ENCODE measurements at regions not wholly inside any gene's neighbourhood (a gene's known extent, or its start where the extent isn't known, plus 50 kb on each side); places are given as distances from the start of the nearest gene placed in this dataset.

- no peak for DNase-seq (ENCODE audit: low read depth in 3 of 3)
Measured at GRCh38 chr12:92304371-92305055, 158.9 kb upstream of the BTG1 start.

- no peak for DNase-seq (ENCODE audit: low read depth in 3 of 3)
Measured at GRCh38 chr12:92302041-92302829, 156.6 kb upstream of the BTG1 start.

GRCh38 chr12:92301356-92301755, 155.7 kb upstream of the BTG1 start:
- no peak for DNase-seq (ENCODE audit: low read depth in 3 of 3)

- DNase-seq (ENCODE audit: low read depth in 3 of 3): no peak
Measured at GRCh38 chr12:92300777-92301176, 155.1 kb upstream of the BTG1 start.

- no peak for DNase-seq (ENCODE audit: low read depth in 3 of 3)
Measured at GRCh38 chr12:92299744-92300143, 154.1 kb upstream of the BTG1 start.

DNA sequence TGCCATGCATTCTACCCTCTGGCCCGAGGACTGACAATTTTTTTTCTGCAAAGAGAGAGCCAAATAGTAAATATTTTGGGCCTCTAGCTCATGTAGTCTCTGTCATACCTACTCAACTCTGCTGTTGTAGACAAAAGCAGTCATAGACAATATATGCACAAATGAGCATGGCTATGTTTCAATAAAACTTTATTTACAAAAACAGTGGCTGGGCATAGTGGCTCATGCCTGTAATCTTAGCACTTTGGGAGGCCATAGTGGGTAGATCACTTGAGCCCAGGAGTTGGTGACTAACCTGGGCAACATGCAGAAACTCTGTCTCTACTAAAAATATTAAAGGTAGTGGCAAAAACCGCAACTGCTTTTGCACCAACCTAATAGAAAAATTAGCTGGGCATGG, 153.7 kb upstream of the BTG1 start:
- no peak for DNase-seq (ENCODE audit: low read depth in 3 of 3)

DNA sequence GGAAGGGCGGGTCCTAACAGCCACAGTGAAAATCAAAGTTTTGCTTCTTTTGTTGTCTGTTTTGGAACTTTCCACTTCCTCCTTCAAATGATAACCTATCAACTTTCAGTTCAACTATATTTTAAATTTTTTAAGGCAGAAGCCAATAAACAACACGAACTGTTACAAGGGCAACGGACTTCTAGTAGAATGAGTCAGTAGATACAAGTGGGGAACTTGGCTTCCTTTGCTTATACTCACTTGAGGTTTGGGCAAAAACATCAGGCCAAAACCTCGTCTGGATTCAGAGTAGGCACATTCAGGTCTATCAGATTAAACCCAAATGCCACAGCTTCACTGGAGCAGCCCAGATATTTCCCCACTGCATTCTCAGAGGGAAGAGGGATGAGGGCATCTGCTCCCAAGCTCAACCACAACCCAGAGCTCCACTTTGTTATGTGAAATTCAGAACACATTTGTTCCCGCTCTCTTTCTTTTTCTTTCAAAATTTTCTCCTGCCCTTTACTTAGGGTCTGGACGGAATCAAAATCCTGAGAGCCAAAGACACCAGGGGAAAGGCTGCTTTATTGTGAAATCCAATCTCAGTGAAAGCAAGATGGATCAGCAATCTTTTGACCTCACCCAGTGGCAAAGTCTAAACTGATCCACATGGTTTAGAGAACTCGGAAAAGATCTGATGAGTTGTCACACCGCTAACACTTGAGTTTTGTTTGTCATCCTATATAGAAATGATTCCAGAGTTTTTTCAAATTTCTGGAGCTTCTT, 152.5 kb upstream of the BTG1 start:
- no peak for DNase-seq (ENCODE audit: low read depth in 3 of 3)

DNA sequence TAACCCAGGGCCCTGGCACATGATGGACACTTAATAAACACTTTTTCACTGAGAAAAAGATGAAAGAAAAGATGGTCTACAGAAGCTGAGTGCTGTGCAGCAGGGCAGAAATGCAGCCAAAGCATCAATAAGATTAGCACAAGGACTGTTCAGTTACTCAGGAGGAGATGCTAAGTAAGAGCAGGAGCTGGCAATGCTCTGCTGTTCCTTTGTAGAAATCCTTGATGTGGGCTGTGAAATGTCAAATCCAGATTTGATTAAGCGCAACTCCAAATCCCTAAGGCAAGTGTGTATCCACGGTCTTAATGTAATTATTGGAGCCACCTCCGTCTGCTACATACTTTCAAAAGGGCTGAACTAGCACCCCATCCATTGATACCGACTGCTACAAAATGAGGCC, 151.8 kb upstream of the BTG1 start:
- no peak for DNase-seq (ENCODE audit: low read depth in 3 of 3)

DNA sequence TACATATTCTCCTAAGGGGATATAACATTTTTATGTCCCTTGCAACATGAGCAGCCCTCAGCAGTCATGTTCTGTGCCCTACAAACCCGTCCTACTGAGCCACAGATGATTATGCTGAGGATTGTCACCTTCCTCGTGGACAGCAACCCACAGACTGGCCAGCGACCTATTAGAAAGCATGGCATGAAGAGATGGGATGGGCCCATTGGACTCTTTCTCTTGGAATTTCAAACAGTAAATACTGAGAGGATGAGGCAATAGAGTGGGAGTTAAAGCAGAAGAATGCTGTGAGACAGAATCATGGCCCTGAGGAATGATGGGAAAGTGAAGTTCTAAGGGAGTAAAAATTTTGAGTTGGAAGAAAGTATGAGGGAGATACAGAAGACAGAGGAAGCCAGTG, 149.9 kb upstream of the BTG1 start:
- no peak for DNase-seq (ENCODE audit: low read depth in 3 of 3)

- DNase-seq (ENCODE audit: low read depth in 3 of 3): no peak
Measured at GRCh38 chr12:92294676-92295440, 149.2 kb upstream of the BTG1 start.

GRCh38 chr12:92292016-92292415, 146.4 kb upstream of the BTG1 start:
- no peak for DNase-seq (ENCODE audit: low read depth in 3 of 3)

GRCh38 chr12:92290886-92291285, 145.2 kb upstream of the BTG1 start:
- DNase-seq (ENCODE audit: low read depth in 3 of 3): no peak

DNA sequence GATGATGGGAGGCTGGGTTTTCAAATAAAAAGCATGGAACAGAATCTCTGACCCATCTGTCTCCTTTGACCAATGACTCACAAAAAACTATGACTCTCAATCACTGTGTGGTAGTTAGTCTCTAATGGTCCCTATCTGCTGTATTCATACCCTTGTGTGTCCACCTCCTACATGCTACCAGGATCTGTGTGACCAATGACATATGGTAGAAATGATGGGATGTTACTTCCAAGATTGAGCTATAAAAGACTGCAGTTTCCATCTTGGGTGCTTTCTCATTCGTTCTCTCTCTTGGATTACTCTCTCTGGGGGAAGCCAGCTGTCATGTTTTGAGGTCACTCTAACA, 144.7 kb upstream of the BTG1 start:
- DNase-seq (ENCODE audit: low read depth in 3 of 3): no peak

DNA sequence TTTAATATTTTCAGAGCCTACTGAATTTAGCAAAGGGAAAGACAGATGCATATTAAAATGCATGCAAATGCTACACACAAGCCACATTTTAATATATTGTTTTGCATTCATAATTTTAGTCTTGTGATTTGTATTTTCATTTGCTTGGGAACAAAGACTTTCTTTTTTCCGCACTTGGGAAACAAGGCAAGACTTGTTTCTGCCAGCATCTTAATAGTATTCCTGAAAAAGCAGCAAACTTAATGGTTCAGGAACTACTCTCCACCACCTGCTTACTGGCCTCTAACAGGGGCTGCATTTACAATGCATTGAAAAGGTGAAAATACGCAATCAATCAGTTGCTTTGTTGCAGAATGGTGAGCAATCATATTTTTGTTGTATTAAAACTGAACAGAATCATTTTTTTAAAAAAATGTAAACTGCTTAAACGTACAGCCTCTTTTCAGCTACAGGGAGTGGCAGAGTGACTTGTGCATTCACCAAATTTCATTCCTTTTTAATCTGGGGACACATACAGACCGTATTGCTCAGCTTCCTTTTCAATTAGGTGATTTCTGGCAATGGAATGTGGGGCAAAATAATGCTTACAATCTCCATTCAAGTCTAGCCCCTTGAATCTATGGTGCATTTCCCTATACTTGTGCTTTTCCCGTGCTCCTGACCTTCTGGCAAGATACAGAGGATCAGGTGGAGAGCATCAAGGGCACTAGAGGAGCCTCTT, 144.1 kb upstream of the BTG1 start:
- no peak for DNase-seq (ENCODE audit: low read depth in 3 of 3)

DNA sequence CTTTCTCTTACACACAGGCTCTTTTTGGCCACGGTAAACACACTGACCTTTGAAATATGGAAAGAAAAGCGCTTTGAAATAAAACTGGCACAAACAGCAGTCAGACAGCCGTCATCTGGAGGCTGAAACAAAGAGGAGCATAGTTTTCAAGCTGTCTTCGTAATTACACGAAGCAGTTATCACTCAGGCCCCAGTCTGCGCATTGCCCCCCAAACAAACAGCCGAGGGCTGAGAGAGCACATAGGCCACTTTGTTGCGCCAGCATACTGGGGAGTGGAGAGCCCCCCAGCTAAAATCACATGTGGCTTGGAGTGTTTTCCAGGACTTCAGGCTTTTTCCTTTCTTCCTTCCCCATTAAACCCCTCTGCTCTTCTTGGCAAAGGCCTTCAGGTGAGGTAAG, 142.9 kb upstream of the BTG1 start:
- DNase-seq (ENCODE audit: low read depth in 3 of 3): no peak

DNA sequence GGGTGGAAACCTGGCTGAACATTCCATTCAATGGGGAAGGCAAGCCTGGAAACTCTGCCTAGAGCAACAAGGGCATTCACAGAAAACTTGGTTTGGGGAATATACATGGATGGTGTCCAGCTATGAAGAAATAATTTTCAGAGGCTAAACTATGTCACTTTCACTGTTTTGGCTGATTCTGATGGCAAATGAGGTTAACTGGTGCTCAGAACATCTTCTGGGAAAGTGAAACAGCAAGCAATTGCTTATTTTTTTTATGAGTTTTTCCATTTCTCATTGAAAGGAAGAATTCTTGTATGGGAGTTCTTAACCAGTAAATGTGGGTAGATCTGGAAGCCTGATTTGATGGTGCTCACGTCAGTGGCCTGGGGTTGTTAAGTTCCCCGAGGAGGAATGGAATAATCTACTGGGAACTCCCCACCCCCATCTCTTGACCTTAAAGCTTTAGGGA, 132.8 kb upstream of the BTG1 start:
- DNase-seq (ENCODE audit: low read depth in 3 of 3): no peak

DNA sequence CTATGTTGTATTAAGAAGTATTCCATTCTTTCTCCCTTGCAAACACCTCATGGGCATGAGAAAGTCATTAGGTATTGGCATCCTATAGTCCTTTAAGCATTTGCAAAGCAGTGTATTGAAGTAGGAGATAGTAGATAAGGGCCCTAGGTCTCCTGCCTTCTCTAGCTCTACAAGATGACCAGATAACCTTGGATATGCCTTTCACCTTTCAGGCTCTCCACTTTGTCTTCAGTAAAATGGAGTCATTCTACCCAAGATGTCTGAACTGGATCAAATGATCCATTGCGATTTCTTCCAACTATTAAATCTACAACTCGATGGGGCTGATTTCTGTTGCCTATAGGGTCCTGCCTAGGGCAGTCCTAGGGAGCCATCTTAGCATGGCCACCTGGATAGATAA, 132.1 kb upstream of the BTG1 start:
- DNase-seq (ENCODE audit: low read depth in 3 of 3): no peak

GRCh38 chr12:92276276-92276675, 130.6 kb upstream of the BTG1 start:
- no peak for DNase-seq (ENCODE audit: low read depth in 3 of 3)

DNA sequence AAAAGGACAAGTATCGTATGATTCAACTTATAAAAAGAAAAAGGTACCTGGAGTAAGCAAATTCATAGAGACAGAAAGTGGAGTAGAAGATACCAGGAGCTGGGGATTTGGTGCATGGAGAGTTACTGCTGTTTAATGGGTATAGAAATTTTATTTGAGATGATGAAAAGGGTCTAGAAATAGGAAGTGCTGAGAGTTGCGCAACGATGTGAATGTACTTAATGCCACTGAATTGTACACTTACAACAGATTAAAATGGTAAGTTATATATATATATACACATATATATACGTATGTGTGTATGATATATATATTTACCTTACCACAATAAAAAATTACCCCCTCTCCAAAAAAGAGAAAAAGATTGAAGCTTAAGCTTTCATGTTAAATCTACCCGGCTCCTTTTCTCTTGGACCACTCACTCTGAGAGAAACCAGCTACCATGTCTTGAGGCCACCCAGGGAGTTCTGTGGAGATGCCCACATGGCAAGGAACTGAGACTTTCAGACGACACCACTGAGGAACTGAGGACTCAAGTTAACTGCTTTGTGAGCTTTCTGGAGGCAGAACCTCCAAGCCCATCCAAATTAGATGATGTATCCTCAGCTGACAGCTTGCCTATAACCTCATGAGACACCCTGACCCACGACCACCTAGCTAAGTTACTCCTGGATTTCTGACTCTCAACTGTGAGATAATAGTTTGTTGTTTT, 130.0 kb upstream of the BTG1 start:
- DNase-seq (ENCODE audit: low read depth in 3 of 3): no peak

DNA sequence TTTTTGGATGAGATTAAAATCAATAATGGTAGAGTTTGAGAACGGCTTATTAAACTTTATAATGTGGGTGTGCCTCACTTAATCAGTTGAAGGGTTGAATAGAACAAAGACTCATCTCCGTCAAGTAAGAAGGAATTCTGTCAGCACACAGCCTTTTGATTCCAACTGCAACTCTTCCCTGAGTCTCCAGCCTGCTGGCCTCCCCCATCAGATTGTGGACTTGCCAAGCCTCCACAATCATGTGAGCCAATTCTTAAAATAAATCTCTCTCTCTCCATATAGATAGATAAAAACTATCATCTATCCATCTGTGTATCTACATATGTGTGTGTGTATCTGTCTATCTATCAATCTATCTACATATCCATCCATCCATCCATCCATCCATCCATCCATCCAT, 127.4 kb upstream of the BTG1 start:
- DNase-seq (ENCODE audit: low read depth in 3 of 3): no peak
